Mesendoderm (in vitro differentiated cells): ENCODE measurements at regions not wholly inside any gene's neighbourhood (a gene's known extent, or its start where the extent isn't known, plus 50 kb on each side); places are given as distances from the start of the nearest gene placed in this dataset.

ENCODE experiments used
- DNase-seq: peaks from one replicate; pipeline ENCODE4 v3.0.0; 2013
- H2AK5ac ChIP-seq: 2 replicates; pipeline ENCODE4 v1.6.1; 2013; ENCODE audit warnings: low read length, inconsistent platforms
- H2BK120ac ChIP-seq: 2 replicates; pipeline ENCODE4 v1.6.1; 2013; ENCODE audit warnings: low read depth, mild to moderate bottlenecking, low read length, moderate library complexity, mixed read lengths
- H2BK15ac ChIP-seq: replicated peaks from 2 replicates; pipeline ENCODE4 v1.6.1; 2013; ENCODE audit warnings: low read depth, mild to moderate bottlenecking, moderate library complexity
- H2BK5ac ChIP-seq: 2 replicates; pipeline ENCODE4 v1.6.1; 2013; ENCODE audit warnings: low read length, inconsistent platforms
- H3K18ac ChIP-seq: 2 replicates; pipeline ENCODE4 v1.6.1; 2013; ENCODE audit warnings: mild to moderate bottlenecking, low read length, mixed read lengths
- H3K23ac ChIP-seq: one replicate; pipeline ENCODE4 v1.6.1; 2013; ENCODE audit warnings: low read length
- H3K27ac ChIP-seq: 2 replicates; pipeline ENCODE4 v1.5.1; 2013; ENCODE audit warnings: low read depth, mild to moderate bottlenecking, inconsistent platforms, low read length, moderate library complexity
- H3K27me3 ChIP-seq: 2 replicates; pipeline ENCODE4 v1.6.1; 2013; ENCODE audit warnings: low read length, control low read depth, mild to moderate bottlenecking, inconsistent platforms; ENCODE audit not compliant: insufficient read depth, poor library complexity
- H3K36me3 ChIP-seq: 2 replicates; pipeline ENCODE4 v1.6.1; 2013; ENCODE audit warnings: low read length, inconsistent platforms; ENCODE audit not compliant: control insufficient read depth, insufficient read depth
- H3K4ac ChIP-seq: one replicate; pipeline ENCODE4 v1.6.1; 2013; ENCODE audit warnings: low read depth, mild to moderate bottlenecking, low read length, moderate library complexity
- H3K4me1 ChIP-seq: 2 replicates; pipeline ENCODE4 v1.6.1; 2013; ENCODE audit warnings: low read depth, low read length, inconsistent platforms; ENCODE audit not compliant: control insufficient read depth
- H3K4me2 ChIP-seq: 2 replicates; pipeline ENCODE4 v1.6.1; 2013; ENCODE audit warnings: low read length
- H3K4me3 ChIP-seq: 2 replicates; pipeline ENCODE4 v1.5.1; 2013; ENCODE audit warnings: mild to moderate bottlenecking, low read length
- H3K56ac ChIP-seq: one replicate; pipeline ENCODE4 v1.6.1; 2013; ENCODE audit warnings: low read length
- H3K79me1 ChIP-seq: 2 replicates; pipeline ENCODE4 v1.6.1; 2013; ENCODE audit warnings: low read length, inconsistent platforms
- H3K79me2 ChIP-seq: 2 replicates; pipeline ENCODE4 v1.6.1; 2013; ENCODE audit warnings: mild to moderate bottlenecking, low read length; ENCODE audit not compliant: control insufficient read depth, insufficient read depth
- H3K9ac ChIP-seq: 2 replicates; pipeline ENCODE4 v1.6.1; 2013; ENCODE audit warnings: low read length, inconsistent platforms
- H4K5ac ChIP-seq: one replicate; pipeline ENCODE4 v1.6.1; 2013; ENCODE audit warnings: low read length
- H4K8ac ChIP-seq: one replicate; pipeline ENCODE4 v1.6.1; 2013; ENCODE audit warnings: low read depth, mild to moderate bottlenecking, control low read depth, low read length, moderate library complexity
- WGBS: extraction: QIAGEN DNeasy Blood & Tissue Kit; methylation state at CpG from one replicate; pipeline ENCODE4 v1.1.7; 2013; ENCODE audit warnings: low lambda C conversion rate, missing lambda C conversion rate; ENCODE audit not compliant: insufficient coverage; ENCODE audit errors: extremely low coverage; 5-methylcytosine and 5-hydroxymethylcytosine counted together

DNA sequence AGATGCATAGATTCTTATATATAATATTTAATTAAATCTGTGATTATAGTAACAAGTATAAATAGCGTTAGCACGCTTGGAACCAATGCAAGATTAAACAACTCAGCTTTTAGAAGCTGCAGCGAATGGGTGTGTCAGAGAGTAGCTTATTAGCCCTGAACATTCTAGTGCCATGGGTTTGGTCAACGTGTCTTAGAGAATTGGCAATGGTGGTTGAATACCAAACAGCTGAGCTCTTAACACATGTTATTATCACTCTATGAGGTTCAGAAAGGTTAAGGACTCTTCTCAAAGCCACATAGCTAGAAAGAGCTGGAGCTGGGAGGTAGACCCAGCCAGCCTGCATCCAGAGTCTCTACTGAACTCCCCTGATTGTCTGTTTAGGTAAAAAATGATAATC lies 284.2 kb upstream of the CHD6 start:
- H3K4me3 ChIP-seq, result no peak overlapping the region
- H4K5ac ChIP-seq, result no peak overlapping the region
- no CpG with 5 or more reads among the region's 4 CpGs for WGBS
- no peak overlapping the region for H3K18ac ChIP-seq
- no peak overlapping the region for H2BK15ac ChIP-seq
- H2AK5ac ChIP-seq, result no peak overlapping the region
- no peaks in the 10 kb centered on the region for H3K79me1 ChIP-seq
- H3K4ac ChIP-seq, result no peak overlapping the region
- H3K4me2 ChIP-seq, result no peak overlapping the region
- no peaks in the 10 kb centered on the region for H3K36me3 ChIP-seq
- no peak overlapping the region for H3K9ac ChIP-seq
- no peaks in the 10 kb centered on the region for H3K79me2 ChIP-seq
- no peaks in the 10 kb centered on the region for H3K27me3 ChIP-seq
- H3K4me1 ChIP-seq, result no peaks in the 10 kb centered on the region
- no peak overlapping the region for H2BK120ac ChIP-seq
- no peak overlapping the region for H3K23ac ChIP-seq
- no peak overlapping the region for H3K27ac ChIP-seq
- DNase-seq, result no peak
- H3K56ac ChIP-seq, result no peak overlapping the region
- H2BK5ac ChIP-seq, result no peak overlapping the region
- no peak overlapping the region for H4K8ac ChIP-seq

DNA sequence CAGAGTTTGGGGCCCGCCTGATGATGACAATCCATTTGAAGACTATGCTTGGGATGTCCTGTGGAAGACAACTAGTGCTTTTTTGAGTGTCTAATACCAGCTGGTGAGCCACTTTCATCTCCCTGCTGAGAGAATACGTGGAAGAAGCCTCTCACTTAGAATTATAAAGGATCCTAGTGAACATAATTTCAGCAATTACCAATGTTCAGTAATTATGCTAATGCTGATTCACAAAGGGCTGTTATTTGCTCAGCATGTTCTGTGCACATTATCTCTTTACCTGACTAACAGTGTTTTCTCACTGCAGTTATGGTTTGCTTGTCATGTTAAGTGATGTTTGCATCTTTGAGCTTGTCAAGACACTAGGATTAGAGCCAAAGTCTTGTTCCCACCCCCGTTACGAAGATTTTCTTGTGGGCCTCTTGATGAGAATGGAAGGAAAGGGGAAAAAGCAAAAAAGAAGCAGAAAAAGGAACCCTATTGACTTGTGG lies 282.1 kb upstream of the CHD6 start:
- no peaks in the 10 kb centered on the region for H3K4me1 ChIP-seq
- no peak overlapping the region for H4K8ac ChIP-seq
- WGBS, result no CpG with 5 or more reads among the region's 4 CpGs
- no peak overlapping the region for H2AK5ac ChIP-seq
- no peak overlapping the region for H2BK120ac ChIP-seq
- H3K9ac ChIP-seq, result no peak overlapping the region
- H3K18ac ChIP-seq, result no peak overlapping the region
- no peak overlapping the region for H4K5ac ChIP-seq
- no peak for DNase-seq
- no peak overlapping the region for H3K4ac ChIP-seq
- H3K79me2 ChIP-seq, result no peaks in the 10 kb centered on the region
- H3K27me3 ChIP-seq, result no peaks in the 10 kb centered on the region
- no peak overlapping the region for H3K56ac ChIP-seq
- no peak overlapping the region for H2BK5ac ChIP-seq
- no peaks in the 10 kb centered on the region for H3K79me1 ChIP-seq
- no peak overlapping the region for H2BK15ac ChIP-seq
- no peaks in the 10 kb centered on the region for H3K36me3 ChIP-seq
- H3K4me3 ChIP-seq, result no peak overlapping the region
- no peak overlapping the region for H3K4me2 ChIP-seq
- H3K27ac ChIP-seq, result no peak overlapping the region
- no peak overlapping the region for H3K23ac ChIP-seq

DNA sequence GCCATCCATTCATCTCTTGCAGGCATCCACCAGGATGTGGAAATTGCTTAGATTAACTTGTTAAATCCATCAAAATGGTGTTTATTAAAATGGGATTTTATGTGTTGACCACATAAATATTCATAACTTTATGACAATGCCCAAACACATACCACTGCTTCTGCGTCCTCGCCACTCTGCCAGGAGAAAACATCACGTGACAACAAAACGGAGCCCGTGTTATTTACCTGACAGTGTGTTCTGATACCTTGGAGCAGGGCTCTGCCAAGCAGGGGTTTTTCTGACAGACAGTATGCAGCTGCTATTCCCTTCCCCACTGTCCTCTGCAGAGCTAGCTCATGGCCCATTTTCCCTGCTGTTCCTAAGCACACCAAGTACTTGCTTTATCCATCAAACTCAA lies 279.5 kb upstream of the CHD6 start:
- Histone ChIP-seq H4K5ac (no peak overlapping the region), H3K4me3 (no peak overlapping the region), H2BK5ac (no peak overlapping the region), H4K8ac (no peak overlapping the region), H3K79me1 (no peaks in the 10 kb centered on the region), H3K4ac (no peak overlapping the region), H3K56ac (no peak overlapping the region), H2BK15ac (no peak overlapping the region), H3K4me2 (no peak overlapping the region), H3K9ac (no peak overlapping the region), H3K36me3 (no peaks in the 10 kb centered on the region), H3K27ac (no peak overlapping the region), H3K79me2 (no peaks in the 10 kb centered on the region), H3K23ac (no peak overlapping the region), H3K27me3 (no peaks in the 10 kb centered on the region), H2BK120ac (no peak overlapping the region), H2AK5ac (no peak overlapping the region), H3K18ac (no peak overlapping the region), H3K4me1 (peaks cover 2% of the 10 kb centered on the region)
- no peak for DNase-seq
- WGBS, result no CpG with 5 or more reads among the region's 5 CpGs

DNA sequence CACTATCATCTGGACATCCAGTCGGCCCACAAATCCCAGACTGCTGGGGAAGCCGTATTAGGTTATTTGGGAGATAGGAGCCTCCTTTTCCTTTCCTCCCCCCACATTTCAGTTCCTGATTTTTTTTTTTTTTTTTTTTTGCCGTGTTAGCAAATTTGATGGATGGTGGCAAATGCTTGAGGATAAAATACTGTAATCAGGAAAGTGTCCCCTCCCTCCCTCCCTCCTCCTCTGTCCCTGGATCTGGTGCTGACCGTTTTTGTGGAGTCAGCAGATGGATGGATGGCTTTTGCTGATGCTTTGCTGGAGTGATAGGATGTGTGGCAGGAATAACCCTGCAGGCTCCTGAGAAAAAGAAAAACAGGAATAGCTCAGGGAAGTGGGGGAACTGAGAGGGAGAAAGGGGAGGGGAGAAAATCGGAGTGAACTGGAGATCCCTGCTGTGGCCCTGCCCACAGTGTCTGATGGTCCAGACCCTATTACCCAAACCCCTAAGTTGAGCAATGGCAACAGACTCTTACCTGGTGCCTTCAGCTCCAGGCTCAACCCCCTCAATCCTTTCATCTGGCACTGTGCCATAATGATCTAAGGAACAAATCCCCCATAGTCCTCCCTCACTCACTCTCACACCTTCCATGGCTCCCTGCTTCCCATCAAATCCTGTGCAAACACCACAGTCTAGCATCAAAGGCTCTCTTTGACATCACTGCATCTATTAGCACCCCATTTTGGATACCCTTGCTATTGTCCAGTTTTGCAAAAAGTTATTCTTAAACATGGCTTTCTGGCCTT lies 277.3 kb upstream of the CHD6 start:
- no peak overlapping the region for H2BK120ac ChIP-seq
- no peak overlapping the region for H2BK15ac ChIP-seq
- no peak for DNase-seq
- H3K18ac ChIP-seq, result no peak overlapping the region
- H2AK5ac ChIP-seq, result no peak overlapping the region
- H3K9ac ChIP-seq, result no peak overlapping the region
- H4K5ac ChIP-seq, result no peak overlapping the region
- H3K79me1 ChIP-seq, result no peaks in the 10 kb centered on the region
- WGBS, result no CpG with 5 or more reads among the region's 5 CpGs
- no peak overlapping the region for H3K4me3 ChIP-seq
- no peak overlapping the region for H3K23ac ChIP-seq
- H4K8ac ChIP-seq, result no peak overlapping the region
- H2BK5ac ChIP-seq, result no peak overlapping the region
- H3K27ac ChIP-seq, result no peak overlapping the region
- H3K27me3 ChIP-seq, result no peaks in the 10 kb centered on the region
- no peak overlapping the region for H3K4me2 ChIP-seq
- peaks cover 2% of the 10 kb centered on the region for H3K4me1 ChIP-seq
- no peak overlapping the region for H3K56ac ChIP-seq
- H3K36me3 ChIP-seq, result no peaks in the 10 kb centered on the region
- H3K79me2 ChIP-seq, result no peaks in the 10 kb centered on the region
- no peak overlapping the region for H3K4ac ChIP-seq

DNA sequence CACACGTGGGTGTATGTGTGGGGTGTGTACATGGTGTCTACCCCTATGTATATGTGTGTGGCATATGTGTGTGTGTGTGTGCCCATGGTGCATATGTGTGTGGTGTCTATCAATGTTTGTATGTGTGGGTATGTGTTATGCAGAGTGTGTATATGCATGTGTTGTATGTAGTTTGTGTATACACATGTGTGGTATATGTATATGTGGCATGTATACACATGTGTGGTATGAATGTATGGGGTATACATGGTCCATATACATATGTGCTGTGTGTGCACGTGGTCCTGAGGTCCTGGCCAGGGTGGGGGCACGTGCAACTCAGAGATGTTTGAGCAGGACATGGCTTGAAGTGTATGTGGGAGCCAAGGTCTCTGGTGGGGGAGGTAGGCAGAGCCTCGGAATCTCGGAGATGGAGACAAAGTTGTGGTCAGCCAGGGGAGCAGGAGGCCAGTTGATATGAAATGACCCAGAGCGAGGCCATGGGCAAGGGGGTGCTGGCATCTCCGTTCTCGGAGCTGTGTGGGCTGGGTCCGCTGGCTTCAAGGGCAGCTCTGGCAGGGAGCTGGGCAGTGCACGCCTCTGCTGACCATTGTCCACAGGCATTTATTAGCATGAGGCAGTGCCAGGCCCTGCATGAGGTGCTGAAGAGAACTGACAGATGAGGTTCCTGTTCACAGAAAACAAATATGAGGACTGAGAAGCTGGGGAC lies 276.2 kb upstream of the CHD6 start:
- no peak overlapping the region for H3K56ac ChIP-seq
- H3K36me3 ChIP-seq, result no peaks in the 10 kb centered on the region
- H3K23ac ChIP-seq, result no peak overlapping the region
- no peak overlapping the region for H3K18ac ChIP-seq
- no CpG with 5 or more reads among the region's 10 CpGs for WGBS
- H4K8ac ChIP-seq, result no peak overlapping the region
- H3K79me2 ChIP-seq, result no peaks in the 10 kb centered on the region
- H3K4ac ChIP-seq, result no peak overlapping the region
- no peak overlapping the region for H3K27ac ChIP-seq
- no peak overlapping the region for H2BK5ac ChIP-seq
- H2BK15ac ChIP-seq, result no peak overlapping the region
- peaks cover 4% of the 10 kb centered on the region for H3K4me1 ChIP-seq
- H4K5ac ChIP-seq, result no peak overlapping the region
- H3K4me3 ChIP-seq, result no peak overlapping the region
- no peaks in the 10 kb centered on the region for H3K27me3 ChIP-seq
- DNase-seq, result no peak
- no peaks in the 10 kb centered on the region for H3K79me1 ChIP-seq
- no peak overlapping the region for H3K9ac ChIP-seq
- H3K4me2 ChIP-seq, result no peak overlapping the region
- no peak overlapping the region for H2BK120ac ChIP-seq
- H2AK5ac ChIP-seq, result no peak overlapping the region
